GM21447 (cell line): ENCODE measurements at regions not wholly inside any gene's neighbourhood (a gene's known extent, or its start where the extent isn't known, plus 50 kb on each side); places are given as distances from the start of the nearest gene placed in this dataset.

Experiments used
- ATAC-seq: cut with Tn5 transposase; IDR thresholded peaks from one replicate; pipeline ENCODE4 v1.9.1; 2021; ENCODE audit not compliant: unreplicated experiment

- ATAC-seq: no peak
Measured at GRCh38 chr6:56347526-56347925, 100.1 kb upstream of the COL21A1 start.

- ATAC-seq: no peak
Measured at GRCh38 chr6:56346958-56347357, 99.6 kb upstream of the COL21A1 start.

GRCh38 chr6:56345376-56345995 is 98.1 kb upstream of the COL21A1 start:
- no peak for ATAC-seq

- ATAC-seq: no peak
Measured at GRCh38 chr6:56343295-56343694, 95.9 kb upstream of the COL21A1 start.

GRCh38 chr6:56339524-56339923 is 92.1 kb upstream of the COL21A1 start:
- ATAC-seq: no peak

GRCh38 chr6:56335726-56336125 is 88.3 kb upstream of the COL21A1 start:
- ATAC-seq: no peak

GRCh38 chr6:56334937-56335336 is 87.6 kb upstream of the COL21A1 start:
- no peak for ATAC-seq

- ATAC-seq: no peak
Measured at GRCh38 chr6:56329271-56330050, 82.1 kb upstream of the COL21A1 start.

- ATAC-seq: no peak
Measured at GRCh38 chr6:56328728-56329090, 81.3 kb upstream of the COL21A1 start.

GRCh38 chr6:56327946-56328727 is 80.8 kb upstream of the COL21A1 start:
- ATAC-seq: no peak

GRCh38 chr6:56324396-56324795 is 77.0 kb upstream of the COL21A1 start:
- no peak for ATAC-seq

GRCh38 chr6:56318851-56319250 is 71.5 kb upstream of the COL21A1 start:
- ATAC-seq: no peak

GRCh38 chr6:56314683-56315523 is 67.5 kb upstream of the COL21A1 start:
- no peak for ATAC-seq

- no peak for ATAC-seq
Measured at GRCh38 chr6:56311533-56312448, 64.4 kb upstream of the COL21A1 start.

- no peak for ATAC-seq
Measured at GRCh38 chr6:56311061-56311460, 63.7 kb upstream of the COL21A1 start.

- no peak for ATAC-seq
Measured at GRCh38 chr6:56310241-56310640, 62.9 kb upstream of the COL21A1 start.

- ATAC-seq: no peak
Measured at GRCh38 chr6:56299916-56300315, 52.5 kb upstream of the COL21A1 start.

- ATAC-seq: no peak
Measured at GRCh38 chr6:56297022-56297989, 49.9 kb upstream of the COL21A1 start.
